ENCODE measurements at regions not wholly inside any gene's neighbourhood (a gene's known extent, or its start where the extent isn't known, plus 50 kb on each side); places are given as distances from the start of the nearest gene placed in this dataset.

DNA sequence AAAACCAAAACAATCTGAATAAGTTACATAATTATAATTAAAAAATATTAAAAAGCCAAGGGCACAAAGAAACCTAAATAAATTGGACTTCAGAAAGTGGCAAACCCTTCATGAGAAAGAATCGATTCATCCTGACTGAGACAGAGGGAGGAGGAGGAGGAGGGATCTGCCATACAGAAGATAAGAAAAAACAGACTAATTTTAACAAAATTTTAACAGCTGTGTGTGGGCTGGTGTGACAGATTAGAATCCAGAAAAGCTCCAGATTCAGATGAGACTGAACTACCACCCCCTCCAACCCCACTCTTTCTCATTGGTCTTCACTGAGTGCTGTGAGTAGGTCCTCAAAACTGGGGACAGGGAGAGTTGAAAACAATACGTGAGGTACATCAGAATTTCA is 111.5 kb upstream of the HTR2A start:
- H3K27ac ChIP-seq: no peak overlapping the region
- TF ChIP-seq CTCF (IDR thresholded peaks at IDR 0.05) (no peak), POLR2A (IDR thresholded peaks at IDR 0.05) (no peak)
- H3K36me3 ChIP-seq (replicated peaks in 1 of 2): no peaks in the 10 kb centered on the region
- no peaks in the 10 kb centered on the region for H3K4me1 ChIP-seq (replicated peaks in 1 of 2)
- intact Hi-C loops (cut with DNase I): no loop called here
- no peak for DNase-seq
- H3K27me3 ChIP-seq: peaks cover 24% of the 10 kb centered on the region
- no peak overlapping the region for H3K4me3 ChIP-seq
- WGBS, 4 donors: 70 to 86% (median 80%) methylated on average over 2 of the region's 2 CpGs
- no peaks in the 10 kb centered on the region for H3K9me3 ChIP-seq (replicated peaks in 1 of 3)

DNA sequence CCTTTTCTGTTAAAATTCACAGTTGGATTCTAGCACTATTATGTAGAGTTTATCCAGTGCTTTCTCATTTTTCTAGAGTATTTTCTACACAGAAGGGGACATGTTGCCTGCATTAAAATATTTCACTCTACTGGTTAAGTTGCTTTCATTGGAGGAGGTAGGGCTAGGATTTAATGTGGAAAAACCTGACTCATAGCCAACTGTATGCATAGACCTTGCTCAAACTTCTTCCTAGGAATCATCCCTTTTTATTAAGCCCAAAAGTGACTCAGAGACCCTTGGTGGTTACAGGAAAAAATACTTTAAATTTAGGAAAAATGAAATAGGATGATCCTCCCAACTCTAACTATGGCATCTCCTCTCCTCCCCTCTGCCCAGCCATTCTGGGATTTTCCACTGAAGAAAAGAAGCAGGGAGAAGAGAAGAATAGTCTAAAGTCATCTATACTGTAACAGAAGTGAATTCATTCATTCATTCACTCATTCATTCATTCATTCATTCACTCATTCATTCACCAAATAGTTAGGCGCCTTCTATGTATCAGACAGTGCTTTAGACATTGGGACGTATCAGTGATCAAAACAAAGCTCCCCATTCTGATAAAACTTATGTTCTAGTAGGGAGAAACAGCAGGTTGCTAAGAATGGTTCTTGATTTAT is 109.0 kb upstream of the HTR2A start:
- Histone ChIP-seq H3K27me3 (peaks cover 30% of the 10 kb centered on the region), H3K27ac (no peak overlapping the region), H3K4me3 (no peak overlapping the region), H3K9me3 (replicated peaks in 1 of 3) (no peaks in the 10 kb centered on the region), H3K36me3 (replicated peaks in 1 of 2) (no peaks in the 10 kb centered on the region), H3K4me1 (replicated peaks in 1 of 2) (no peaks in the 10 kb centered on the region)
- 84 to 93% (median 91%) methylated on average over 2 of the region's 2 CpGs for WGBS, 4 donors
- intact Hi-C loops (cut with DNase I): no loop called here
- DNase-seq: no peak
- TF ChIP-seq POLR2A (IDR thresholded peaks at IDR 0.05) (no peak), CTCF (IDR thresholded peaks at IDR 0.05) (no peak)

DNA sequence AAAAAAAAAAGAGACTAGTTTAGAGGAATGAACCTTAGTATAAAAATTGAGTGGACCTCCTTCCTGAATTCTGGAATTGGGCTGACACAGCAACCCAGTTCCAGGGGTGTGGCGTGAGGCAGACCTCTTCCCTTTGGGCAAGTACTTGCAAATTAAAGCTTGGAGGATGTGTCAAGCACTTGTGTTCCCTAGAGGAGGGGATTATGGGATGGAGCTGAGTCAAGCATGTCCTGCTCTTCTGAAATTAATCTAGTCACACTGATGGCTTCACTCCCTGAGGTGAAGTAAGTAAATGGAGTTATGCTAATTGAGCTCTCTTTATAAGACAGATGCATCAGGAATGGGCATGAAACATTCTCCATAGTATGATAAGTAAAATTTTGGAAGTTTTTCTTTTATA is 107.7 kb upstream of the HTR2A start:
- H3K9me3 ChIP-seq (replicated peaks in 1 of 3): no peaks in the 10 kb centered on the region
- H3K4me1 ChIP-seq (replicated peaks in 1 of 2): no peaks in the 10 kb centered on the region
- no peaks in the 10 kb centered on the region for H3K36me3 ChIP-seq (replicated peaks in 1 of 2)
- TF ChIP-seq CTCF (IDR thresholded peaks at IDR 0.05) (no peak), POLR2A (IDR thresholded peaks at IDR 0.05) (no peak)
- 82 to 100% (median 88%) methylated on average over 1 of the region's 1 CpG for WGBS, 4 donors
- intact Hi-C loops (cut with DNase I): no loop called here
- no peak overlapping the region for H3K27ac ChIP-seq
- no peak overlapping the region for H3K4me3 ChIP-seq
- DNase-seq: no peak
- H3K27me3 ChIP-seq: peaks cover 35% of the 10 kb centered on the region

GRCh38 chr13:47004027-47004426 is 107.2 kb upstream of the HTR2A start:
- Histone ChIP-seq H3K27me3 (peaks cover 39% of the 10 kb centered on the region), H3K4me3 (no peak overlapping the region), H3K36me3 (replicated peaks in 1 of 2) (no peaks in the 10 kb centered on the region), H3K27ac (no peak overlapping the region), H3K9me3 (replicated peaks in 1 of 3) (no peaks in the 10 kb centered on the region), H3K4me1 (replicated peaks in 1 of 2) (no peaks in the 10 kb centered on the region)
- WGBS, 4 donors: 18 to 33% (median 24%) methylated on average over 2 of the region's 2 CpGs
- TF ChIP-seq POLR2A (IDR thresholded peaks at IDR 0.05) (no peak), CTCF (IDR thresholded peaks at IDR 0.05) (peak in 2 of 6 experiments; percentile 8 to 30)
- peak; percentile 33 to 70 (median 61) for DNase-seq
- intact Hi-C loops (cut with DNase I): no loop called here

Data from adrenal gland (tissue), 9 donors.